ENCODE measurements at regions not wholly inside any gene's neighbourhood (a gene's known extent, or its start where the extent isn't known, plus 50 kb on each side); places are given as distances from the start of the nearest gene placed in this dataset.

- H3K4me3 ChIP-seq (ENCODE audit: low read depth, low read length), result no peak overlapping the region
- no peak for TF ChIP-seq CTCF (IDR thresholded peaks at IDR 0.05; ENCODE audit: low read depth, low read length, missing control alignments)
- in situ Hi-C loops (cut with HindIII; ENCODE audit: low sequenced_read_pairs), result no loop called here
- no peak for DNase-seq (ENCODE audit: low read depth)
These were observed 75.0 kb upstream of the SEM1 start for GRCh38 chr7:96784597-96784996.

GRCh38 chr7:96786261-96786997 is 76.8 kb upstream of the SEM1 start:
- no peak for DNase-seq (ENCODE audit: low read depth)
- in situ Hi-C loops (cut with HindIII; ENCODE audit: low sequenced_read_pairs), result no loop called here
- no peak for TF ChIP-seq CTCF (IDR thresholded peaks at IDR 0.05; ENCODE audit: low read depth, low read length, missing control alignments)
- no peak overlapping the region for H3K4me3 ChIP-seq (ENCODE audit: low read depth, low read length)

- no peak overlapping the region for H3K4me3 ChIP-seq (ENCODE audit: low read depth, low read length)
- no peak for TF ChIP-seq CTCF (IDR thresholded peaks at IDR 0.05; ENCODE audit: low read depth, low read length, missing control alignments)
- in situ Hi-C loops (cut with HindIII; ENCODE audit: low sequenced_read_pairs), result no loop called here
- DNase-seq (ENCODE audit: low read depth), result no peak
These were observed 77.4 kb upstream of the SEM1 start for GRCh38 chr7:96786998-96787395.

- TF ChIP-seq CTCF (IDR thresholded peaks at IDR 0.05; ENCODE audit: low read depth, low read length, missing control alignments), result no peak
- in situ Hi-C loops (cut with HindIII; ENCODE audit: low sequenced_read_pairs), result no loop called here
These were observed 80.3 kb upstream of the SEM1 start for GRCh38 chr7:96789914-96790313.

GRCh38 chr7:96792115-96792514 is 82.5 kb upstream of the SEM1 start:
- no peak overlapping the region for H3K4me3 ChIP-seq (ENCODE audit: low read depth, low read length)
- no peak for TF ChIP-seq CTCF (IDR thresholded peaks at IDR 0.05; ENCODE audit: low read depth, low read length, missing control alignments)
- in situ Hi-C loops (cut with HindIII; ENCODE audit: low sequenced_read_pairs), result no loop called here
- DNase-seq (ENCODE audit: low read depth), result no peak

More at GRCh38 chr7:96789914-96790313, 80.3 kb upstream of the SEM1 start:
- DNase-seq (ENCODE audit: low read depth), result no peak
- no peak overlapping the region for H3K4me3 ChIP-seq (ENCODE audit: low read depth, low read length)

GRCh38 chr7:96794063-96794462 is 84.4 kb upstream of the SEM1 start:
- in situ Hi-C loops (cut with HindIII; ENCODE audit: low sequenced_read_pairs), result no loop called here
- TF ChIP-seq CTCF (IDR thresholded peaks at IDR 0.05; ENCODE audit: low read depth, low read length, missing control alignments), result no peak
- no peak for DNase-seq (ENCODE audit: low read depth)
- H3K4me3 ChIP-seq (ENCODE audit: low read depth, low read length), result no peak overlapping the region

All from astrocyte of the cerebellum (primary cell).